ENCODE measurements at regions not wholly inside any gene's neighbourhood (a gene's known extent, or its start where the extent isn't known, plus 50 kb on each side); places are given as distances from the start of the nearest gene placed in this dataset.
"Not testable (repeated sequence)": the region's sequence is repeated elsewhere in the genome, so short reads cannot be mapped to it uniquely, and the experiment has no call there.

- DNase-seq: no peak
These were observed 1455.5 kb downstream of the SUCLG1 start for GRCh38 chr2:83003555-83003954.

- DNase-seq: no peak
These were observed 1456.4 kb downstream of the SUCLG1 start for GRCh38 chr2:83002706-83003105.

- DNase-seq: no peak
These were observed 1460.3 kb downstream of the SUCLG1 start for GRCh38 chr2:82998781-82999180.

GRCh38 chr2:82996217-82996616 is 1462.9 kb downstream of the SUCLG1 start:
- DNase-seq: no peak

GRCh38 chr2:82994151-82994550 is 1464.9 kb downstream of the SUCLG1 start:
- no peak for DNase-seq

GRCh38 chr2:82993609-82994008 is 1465.5 kb downstream of the SUCLG1 start:
- no peak for DNase-seq

GRCh38 chr2:82992968-82993367 is 1466.1 kb downstream of the SUCLG1 start:
- no peak for DNase-seq

- DNase-seq: not testable (repeated sequence)
These were observed 1471.4 kb downstream of the SUCLG1 start for GRCh38 chr2:82987706-82988105.

GRCh38 chr2:82986899-82987298 is 1472.2 kb downstream of the SUCLG1 start:
- no peak for DNase-seq

- DNase-seq: no peak
These were observed 1473.4 kb downstream of the SUCLG1 start for GRCh38 chr2:82985572-82986197.

GRCh38 chr2:82968358-82968757 is 1490.7 kb downstream of the SUCLG1 start:
- no peak for DNase-seq

GRCh38 chr2:82964341-82964740 is 1494.7 kb downstream of the SUCLG1 start:
- DNase-seq: no peak

GRCh38 chr2:82959727-82960126 is 1499.4 kb downstream of the SUCLG1 start:
- DNase-seq: no peak

- DNase-seq: no peak
These were observed 1504.2 kb downstream of the SUCLG1 start for GRCh38 chr2:82954868-82955267.

- no peak for DNase-seq
These were observed 1519.9 kb downstream of the SUCLG1 start for GRCh38 chr2:82939211-82939610.

GRCh38 chr2:82938321-82938845 is 1520.7 kb downstream of the SUCLG1 start:
- DNase-seq: not testable (repeated sequence)

- DNase-seq: no peak
These were observed 1545.5 kb downstream of the SUCLG1 start for GRCh38 chr2:82913566-82913965.

- DNase-seq: no peak
These were observed 1563.0 kb downstream of the SUCLG1 start for GRCh38 chr2:82896117-82896516.

GRCh38 chr2:82893190-82893589 is 1565.9 kb downstream of the SUCLG1 start:
- DNase-seq: no peak

GRCh38 chr2:82879803-82880202 is 1579.3 kb downstream of the SUCLG1 start:
- no peak for DNase-seq

GRCh38 chr2:82875858-82876257 is 1583.2 kb downstream of the SUCLG1 start:
- no peak for DNase-seq

- DNase-seq: no peak
These were observed 1601.1 kb downstream of the SUCLG1 start for GRCh38 chr2:82857967-82858366.

- no peak for DNase-seq
These were observed 1605.8 kb downstream of the SUCLG1 start for GRCh38 chr2:82853299-82853698.

GRCh38 chr2:82852787-82853186 is 1606.3 kb downstream of the SUCLG1 start:
- no peak for DNase-seq

GRCh38 chr2:82848285-82848684 is 1610.8 kb downstream of the SUCLG1 start:
- DNase-seq: no peak

All from GDM1 (cell line).